B cell (primary cell): ENCODE measurements at regions not wholly inside any gene's neighbourhood (a gene's known extent, or its start where the extent isn't known, plus 50 kb on each side); places are given as distances from the start of the nearest gene placed in this dataset.

Source experiments
- EZH2 ChIP-seq: IDR thresholded peaks from 2 replicates; pipeline ENCODE4 v1.6.1; 2012; ENCODE audit warnings: borderline replicate concordance, low read depth, mild to moderate bottlenecking, moderate library complexity, low read length; ENCODE audit not compliant: insufficient read depth, poor library complexity, severe bottlenecking
- TF ChIP-seq, protein P1 (sequence below): fragments of 200-600 bp; IDR thresholded peaks from one replicate; pipeline ENCODE4 v1.8.0; 2022; ENCODE audit warnings: antibody characterized with exemption, mild to moderate bottlenecking

DNA sequence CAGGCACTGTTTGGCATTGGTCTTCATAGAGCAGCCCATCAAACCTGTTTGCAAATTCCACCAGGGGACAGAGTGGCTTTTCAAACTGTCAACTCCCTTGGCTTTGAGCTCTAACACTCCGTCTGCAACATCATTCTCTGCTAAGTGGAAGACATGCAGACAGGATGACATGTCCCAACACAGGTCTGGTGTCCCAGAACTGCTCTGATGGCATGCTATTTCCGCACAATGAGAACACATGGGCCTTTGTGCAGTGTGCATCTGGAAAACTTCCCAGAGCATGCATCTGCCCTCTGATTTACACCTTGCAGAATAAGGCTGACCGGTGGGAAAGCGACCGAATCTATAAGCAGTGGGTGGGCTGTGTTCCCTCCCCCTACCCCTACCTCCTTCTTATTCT is 212.8 kb upstream of the GYPA start:
- TF ChIP-seq, protein P1, sequence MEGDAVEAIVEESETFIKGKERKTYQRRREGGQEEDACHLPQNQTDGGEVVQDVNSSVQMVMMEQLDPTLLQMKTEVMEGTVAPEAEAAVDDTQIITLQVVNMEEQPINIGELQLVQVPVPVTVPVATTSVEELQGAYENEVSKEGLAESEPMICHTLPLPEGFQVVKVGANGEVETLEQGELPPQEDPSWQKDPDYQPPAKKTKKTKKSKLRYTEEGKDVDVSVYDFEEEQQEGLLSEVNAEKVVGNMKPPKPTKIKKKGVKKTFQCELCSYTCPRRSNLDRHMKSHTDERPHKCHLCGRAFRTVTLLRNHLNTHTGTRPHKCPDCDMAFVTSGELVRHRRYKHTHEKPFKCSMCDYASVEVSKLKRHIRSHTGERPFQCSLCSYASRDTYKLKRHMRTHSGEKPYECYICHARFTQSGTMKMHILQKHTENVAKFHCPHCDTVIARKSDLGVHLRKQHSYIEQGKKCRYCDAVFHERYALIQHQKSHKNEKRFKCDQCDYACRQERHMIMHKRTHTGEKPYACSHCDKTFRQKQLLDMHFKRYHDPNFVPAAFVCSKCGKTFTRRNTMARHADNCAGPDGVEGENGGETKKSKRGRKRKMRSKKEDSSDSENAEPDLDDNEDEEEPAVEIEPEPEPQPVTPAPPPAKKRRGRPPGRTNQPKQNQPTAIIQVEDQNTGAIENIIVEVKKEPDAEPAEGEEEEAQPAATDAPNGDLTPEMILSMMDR = no peak
- no peak for TF ChIP-seq EZH2
